GM19023 (cell line): ENCODE measurements at regions not wholly inside any gene's neighbourhood (a gene's known extent, or its start where the extent isn't known, plus 50 kb on each side); places are given as distances from the start of the nearest gene placed in this dataset.

Experiments used
- ATAC-seq: cut with Tn5 transposase; IDR thresholded peaks from one replicate; pipeline ENCODE4 v1.9.1; 2021; ENCODE audit warnings: mild to moderate bottlenecking, moderate library complexity; ENCODE audit not compliant: unreplicated experiment

DNA sequence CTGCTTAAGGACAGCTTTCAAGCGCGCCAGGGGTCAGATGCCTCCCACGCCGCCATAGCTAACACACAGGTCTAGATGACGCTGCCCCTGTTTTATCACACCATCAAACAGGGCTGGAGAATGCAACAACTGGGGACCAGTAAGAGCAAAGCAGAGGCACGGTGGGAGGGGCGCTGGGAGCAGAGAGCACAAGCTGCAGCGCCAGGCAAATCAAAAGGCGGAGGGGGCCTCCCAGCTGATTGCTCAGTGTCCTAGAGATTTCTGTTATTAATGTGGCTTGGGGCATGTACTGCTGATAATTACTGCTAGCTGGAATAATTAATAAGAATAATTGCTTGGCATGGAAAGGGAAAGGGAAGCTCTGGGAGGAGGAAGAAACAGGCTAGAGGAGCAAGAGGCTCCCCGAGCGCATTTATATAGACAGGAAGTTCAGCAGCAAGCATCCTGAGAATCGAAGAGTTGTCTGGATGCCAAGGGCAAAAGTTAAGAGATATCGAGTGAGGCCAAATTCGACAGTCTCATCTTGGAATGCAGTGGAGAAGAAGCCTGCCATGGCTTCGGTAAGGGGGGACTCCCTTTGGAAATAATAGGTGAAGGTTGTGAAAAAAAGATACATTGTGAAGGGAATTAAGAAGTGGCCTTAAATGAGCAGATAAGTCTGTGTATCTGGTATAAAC is 104.5 kb upstream of the ZNF521 start:
- no peak for ATAC-seq

DNA sequence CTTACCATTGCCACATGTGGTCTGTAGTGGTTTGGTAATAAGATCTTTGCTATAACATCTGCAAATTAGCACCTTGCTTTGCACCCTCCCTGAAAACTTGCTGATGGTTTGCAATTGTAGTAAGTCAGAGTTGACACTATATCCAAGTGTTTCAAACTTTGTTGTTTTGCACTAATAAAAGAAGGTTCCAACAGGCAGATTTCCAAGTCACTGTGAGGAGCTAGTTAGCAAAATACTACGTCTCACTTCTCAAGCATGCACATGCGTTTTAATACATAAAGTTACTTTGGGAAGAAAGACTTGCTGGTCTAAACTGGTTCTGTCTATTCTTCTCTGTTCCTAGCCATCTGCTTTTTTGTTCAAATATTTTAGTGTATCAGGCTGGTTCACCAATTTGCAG is 103.7 kb upstream of the ZNF521 start:
- ATAC-seq = no peak

DNA sequence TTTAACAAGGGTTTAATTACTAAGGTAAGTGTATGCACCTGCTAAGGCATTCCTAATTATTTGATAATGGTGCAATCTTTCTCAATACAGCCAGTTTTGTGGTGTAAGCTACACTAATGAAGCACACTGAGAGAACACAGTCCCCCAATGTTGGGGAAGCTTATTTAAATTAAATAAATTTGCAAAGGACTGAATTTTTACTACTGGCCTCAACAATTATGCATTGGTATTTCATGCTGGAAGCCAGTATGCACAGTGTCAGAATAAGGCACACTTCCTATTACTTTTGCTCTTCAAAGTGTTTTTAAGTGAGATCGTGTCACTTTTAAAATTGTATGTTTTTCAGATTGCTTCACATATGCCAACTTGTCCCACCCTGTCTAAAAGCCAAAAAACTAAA is 103.2 kb upstream of the ZNF521 start:
- ATAC-seq = no peak

DNA sequence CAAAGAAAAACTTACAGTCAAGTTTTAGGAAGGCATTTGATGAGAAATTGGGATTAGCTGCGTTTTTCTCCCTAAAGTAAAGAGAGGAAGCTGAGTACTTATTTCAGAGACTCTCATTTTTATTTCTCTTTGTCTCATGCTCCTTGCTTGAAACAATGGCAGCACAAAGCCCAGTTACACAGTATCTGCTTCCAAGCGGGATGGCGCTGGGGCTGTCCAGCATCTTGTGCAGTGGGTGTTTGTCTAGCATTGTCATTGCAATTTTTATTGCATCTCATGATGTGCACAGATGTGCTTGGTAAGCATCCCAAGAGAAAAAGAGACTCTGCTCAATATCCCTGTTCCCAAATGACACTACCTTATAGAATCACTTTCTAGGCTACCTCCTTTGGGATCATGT is 102.8 kb upstream of the ZNF521 start:
- no peak for ATAC-seq

DNA sequence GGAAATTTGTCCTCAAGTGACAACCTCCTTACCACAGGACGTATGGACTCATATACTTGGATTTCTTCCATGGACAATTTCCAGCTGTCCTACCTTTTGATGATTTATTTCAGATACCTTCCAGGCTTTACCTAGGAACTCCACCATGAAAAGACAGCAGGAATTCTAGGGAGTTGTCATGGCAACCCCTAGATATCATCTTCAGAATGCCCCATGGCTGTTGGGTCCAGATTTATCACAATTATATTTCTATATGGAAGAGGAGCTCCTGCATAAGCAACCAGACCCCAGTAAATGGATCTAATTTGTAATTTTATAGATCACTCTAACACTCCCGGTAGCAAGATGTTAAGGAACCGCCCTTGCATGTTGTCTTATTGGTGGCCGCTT is 102.3 kb upstream of the ZNF521 start:
- ATAC-seq = no peak

DNA sequence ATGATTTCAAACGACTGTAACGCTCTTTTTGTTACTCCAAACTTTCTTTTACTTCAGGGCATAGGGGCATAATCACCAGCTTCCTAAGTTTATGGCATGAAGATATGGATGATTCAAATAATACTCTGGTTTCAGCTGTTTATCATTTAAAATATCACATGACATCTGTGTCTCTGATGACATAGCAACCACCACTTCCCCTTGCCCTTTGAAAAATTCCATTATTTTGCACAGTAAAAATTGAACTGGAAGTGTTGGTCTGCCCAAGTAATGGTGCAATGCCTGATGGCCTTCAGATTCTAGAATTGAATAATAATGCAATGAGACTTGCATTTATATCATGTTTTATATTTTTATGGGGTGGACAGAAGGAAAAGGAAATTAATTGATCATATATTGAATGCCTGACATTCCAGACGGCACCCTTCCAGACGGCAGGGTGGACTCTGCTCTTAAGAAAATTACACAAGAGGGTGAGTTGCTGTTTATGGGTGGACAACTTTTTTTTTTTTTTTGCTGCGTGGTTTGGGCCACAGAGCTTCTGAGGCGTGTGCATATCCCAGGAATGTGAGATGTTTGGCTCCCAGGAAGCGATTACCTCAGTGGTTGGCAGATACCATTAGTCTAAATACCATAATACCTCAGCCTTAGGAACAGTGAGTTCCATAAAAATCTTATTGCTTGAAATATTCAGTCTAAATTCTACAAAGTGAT is 101.7 kb upstream of the ZNF521 start:
- ATAC-seq = no peak

DNA sequence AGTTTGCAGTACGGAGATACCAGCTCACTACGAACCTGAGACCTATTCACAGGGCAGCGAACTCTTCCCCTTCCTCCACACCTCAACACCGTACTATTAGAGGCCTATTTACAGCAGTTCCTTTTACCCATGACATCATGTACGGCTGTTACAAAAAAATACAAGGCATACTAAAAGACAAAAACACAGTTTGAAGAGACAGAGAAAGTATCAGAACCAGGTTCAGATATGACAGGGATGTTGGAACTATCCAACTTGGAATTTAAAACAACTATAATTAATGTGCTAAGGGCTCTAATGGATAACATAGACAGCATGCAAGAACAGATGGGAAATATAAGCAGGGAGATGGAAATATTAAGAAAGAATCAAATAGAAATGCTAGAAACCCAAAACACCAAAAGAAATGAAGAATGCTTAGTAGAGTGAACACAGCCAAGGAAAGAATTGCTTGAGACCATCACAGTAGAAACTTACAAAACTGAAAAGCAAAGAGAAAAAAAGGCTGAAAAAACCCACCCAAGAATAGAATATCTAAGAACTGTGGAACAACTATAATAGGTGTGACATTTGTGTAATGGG is 99.2 kb upstream of the ZNF521 start:
- ATAC-seq = no peak

DNA sequence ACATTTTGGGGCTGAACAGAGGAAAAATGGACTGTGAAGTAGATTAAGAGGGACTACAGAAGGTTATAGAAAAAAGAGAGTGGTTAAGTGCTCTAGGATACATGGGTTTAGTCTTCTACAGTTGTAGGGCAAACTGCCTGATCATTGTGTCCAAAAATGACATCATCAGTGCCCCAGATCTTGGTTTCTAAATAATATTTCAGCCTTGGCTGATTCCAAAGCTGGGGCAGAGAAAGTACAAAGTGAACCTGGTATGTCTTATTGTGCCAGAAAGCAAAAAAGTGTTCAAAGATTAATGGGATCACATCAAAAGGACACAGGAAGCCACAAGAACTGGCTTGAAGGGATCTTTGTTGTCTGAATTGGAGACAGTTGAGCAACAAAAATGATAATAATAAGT is 97.1 kb upstream of the ZNF521 start:
- ATAC-seq = no peak

DNA sequence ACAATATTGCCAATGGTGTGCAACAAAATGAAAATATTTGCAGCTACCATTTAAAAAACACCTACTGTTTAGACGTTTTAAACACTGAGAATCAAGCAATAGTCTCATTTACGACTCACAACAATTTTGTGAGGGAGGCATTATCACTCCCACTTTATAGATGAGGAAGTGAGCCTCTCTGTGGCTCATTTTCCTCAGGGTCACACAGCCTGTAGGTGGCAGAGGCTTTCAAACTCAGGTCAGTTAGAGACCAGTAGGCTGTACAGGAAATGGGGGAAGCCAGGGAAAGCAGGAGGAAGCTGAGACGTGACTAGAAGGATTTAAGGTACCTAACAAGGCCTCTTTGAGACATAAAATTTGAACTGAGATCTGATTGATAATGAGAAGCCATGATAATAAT is 95.0 kb upstream of the ZNF521 start:
- ATAC-seq = no peak

DNA sequence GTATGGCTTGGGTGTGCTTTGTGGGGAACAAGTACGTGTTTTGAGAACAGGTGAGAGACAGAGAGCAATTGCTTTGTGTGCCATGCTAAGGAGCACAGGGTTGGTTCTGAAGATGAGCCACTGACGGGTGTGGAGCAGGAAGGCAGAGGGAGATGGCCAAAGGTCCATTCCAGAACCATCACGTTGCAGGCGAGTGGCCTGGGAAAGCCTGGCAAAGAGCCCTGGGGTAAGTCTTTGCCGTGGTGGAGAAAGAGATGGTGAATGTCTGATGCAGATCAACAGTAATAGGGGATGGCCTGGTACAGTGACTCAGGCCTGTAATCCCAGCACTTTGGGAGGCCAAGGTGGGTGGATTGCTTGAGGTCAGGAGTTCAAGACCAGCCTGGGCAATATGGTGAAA is 93.5 kb upstream of the ZNF521 start:
- ATAC-seq = no peak

DNA sequence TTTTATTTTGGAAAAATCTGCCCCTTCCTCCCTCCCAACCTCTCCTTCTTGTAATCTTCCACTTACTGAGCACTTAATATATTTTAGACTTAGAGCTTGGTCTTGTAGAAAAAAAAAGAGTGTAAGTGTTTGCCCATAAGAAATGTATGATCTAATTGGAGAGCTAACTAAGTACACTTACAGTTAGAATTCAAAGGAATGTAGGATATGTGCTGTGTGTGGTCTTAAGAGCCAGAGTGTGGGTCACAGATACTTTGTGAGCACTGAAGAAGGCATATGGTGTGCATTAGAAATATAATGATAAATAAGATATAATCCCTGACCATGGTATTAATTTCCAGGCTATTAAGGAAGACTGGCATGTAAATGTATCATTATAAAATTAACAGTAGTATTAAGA is 91.8 kb upstream of the ZNF521 start:
- ATAC-seq = no peak

DNA sequence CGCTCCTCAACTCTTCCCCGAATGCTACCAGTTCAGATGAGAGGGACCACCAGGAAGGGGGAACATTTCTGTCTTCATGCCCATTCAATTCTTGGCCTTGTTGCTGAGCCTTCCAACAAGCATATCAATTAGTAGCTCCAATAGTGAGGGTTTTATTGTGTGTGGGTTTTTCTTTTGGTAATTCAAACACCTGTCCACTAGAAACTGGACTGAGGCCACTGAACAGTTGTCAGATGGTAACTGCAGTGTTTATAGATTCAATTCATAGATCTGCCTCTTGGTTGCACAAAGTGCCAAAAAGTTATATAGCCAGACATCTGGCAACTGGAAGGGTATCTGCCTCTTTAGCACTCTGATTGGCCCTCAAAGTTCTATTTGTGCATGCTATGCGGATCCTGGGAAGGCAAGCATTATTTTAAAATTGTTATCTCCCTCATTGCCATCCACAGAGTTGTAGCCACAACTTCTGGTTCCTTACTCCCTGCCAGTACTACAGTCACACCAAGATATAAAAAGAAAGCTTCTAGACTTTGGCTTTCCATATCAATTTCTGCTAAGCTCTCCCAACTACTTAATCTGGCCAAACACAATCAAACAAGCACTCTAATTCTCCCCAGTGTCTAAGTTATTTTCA is 83.3 kb upstream of the ZNF521 start:
- no peak for ATAC-seq

DNA sequence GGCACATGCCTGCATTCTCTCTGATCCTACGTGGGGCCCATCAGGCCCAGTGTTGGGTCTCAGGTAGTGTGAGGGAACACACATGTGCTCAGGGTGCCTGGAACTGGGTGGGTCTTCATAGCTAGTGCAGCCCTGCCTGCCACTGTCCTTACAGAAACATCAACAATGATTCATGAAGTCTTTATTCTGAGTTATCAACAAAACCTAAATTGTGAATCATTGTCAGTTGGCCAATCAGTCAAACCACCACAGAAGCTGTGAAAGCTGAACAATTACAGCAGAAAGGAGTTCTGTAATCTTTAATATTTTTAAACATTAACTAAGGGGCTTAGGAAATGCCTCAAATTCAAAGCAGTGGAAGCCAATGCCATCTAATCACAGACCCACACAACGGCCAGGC is 82.8 kb upstream of the ZNF521 start:
- no peak for ATAC-seq

DNA sequence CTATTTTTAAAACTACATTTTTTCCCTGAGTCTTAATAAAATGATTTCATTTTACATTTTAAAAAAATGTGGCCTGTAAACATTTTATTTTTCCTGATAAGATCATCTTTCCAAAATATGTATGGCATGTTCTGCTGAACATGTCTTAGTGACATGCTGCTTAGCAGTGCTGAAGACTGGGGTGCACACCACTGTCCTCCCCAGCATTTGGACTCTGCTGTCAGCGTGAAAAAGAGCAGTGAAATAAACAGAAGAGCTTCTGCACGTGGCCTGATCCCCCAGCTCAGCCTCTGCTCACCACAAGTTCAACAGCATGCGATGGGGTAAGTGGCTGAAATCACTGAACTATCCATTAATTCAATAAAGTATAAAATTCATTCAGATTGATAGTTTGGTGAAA is 81.6 kb upstream of the ZNF521 start:
- no peak for ATAC-seq

DNA sequence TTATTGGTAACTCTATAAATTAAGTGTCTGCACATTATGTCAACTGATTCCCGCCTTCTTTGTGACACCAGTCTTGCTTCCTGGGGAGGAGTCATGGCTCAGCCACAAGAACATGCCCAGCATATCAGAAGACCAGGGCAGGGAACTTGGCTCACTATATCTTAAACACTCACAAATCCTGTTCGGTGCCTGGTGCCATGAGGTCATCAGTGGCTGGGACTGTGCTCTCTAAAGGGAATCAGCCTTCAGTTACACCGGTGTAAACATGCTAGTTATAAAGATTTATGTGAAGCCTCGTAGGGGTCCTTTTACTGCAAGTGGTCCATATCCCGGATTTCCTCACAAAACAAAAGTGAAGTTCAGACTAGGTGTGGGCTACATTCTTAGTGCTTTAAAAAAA is 73.1 kb upstream of the ZNF521 start:
- no peak for ATAC-seq

DNA sequence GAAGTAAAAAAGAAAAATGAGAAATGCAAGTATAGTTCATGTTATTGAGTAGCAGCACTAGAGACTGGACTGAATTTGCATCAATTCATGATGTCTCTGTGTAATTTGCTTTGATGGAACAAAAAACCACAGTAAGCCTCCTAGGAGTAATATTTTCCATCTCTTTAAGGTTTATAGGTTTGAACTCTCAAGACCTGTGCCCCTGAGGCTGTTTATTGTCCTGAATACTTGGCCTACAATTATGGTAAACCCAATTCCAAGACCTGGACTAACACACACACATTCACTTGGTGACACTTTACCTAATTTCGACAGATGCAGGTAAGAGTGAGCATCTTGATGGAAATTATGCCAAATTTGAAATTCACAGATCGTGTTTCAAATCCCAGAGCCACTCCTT is 71.8 kb upstream of the ZNF521 start:
- no peak for ATAC-seq

DNA sequence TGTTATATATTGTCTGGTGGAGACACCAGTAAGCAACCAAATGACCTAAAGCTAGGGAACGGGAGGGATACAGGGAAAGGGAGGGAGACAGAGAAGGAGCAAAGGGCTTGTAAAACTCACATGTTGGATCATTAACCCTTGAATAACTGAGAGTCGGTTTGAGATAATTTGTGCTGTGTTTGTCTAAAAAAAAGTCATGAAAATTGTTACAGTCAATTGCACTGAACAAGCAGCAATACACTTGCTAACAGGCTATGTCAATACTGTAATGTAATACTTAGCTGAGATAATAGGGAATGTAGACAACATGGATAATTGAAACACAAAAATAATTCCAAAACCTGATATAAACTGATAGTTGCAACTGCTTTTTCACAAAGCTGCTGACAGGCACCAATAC is 71.3 kb upstream of the ZNF521 start:
- no peak for ATAC-seq

DNA sequence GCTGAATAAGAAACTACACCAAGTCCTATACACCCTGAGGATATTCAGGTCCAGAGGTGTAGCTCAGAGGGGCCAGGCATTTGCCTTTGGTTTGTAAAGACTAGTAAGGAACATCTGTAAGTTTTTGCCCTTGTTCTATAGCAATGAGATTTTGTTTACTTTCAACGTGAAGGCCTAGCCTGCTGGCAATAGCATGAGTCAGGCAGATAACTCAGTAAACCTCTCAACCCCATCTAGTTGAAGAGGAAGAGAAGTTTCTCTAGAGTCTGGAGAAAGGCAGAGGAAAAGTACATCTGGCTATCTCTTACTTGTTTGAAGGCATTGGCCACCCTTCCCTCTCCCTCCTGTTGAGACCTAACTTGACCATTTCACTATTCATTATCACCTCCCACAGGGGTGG is 70.3 kb upstream of the ZNF521 start:
- ATAC-seq = no peak

DNA sequence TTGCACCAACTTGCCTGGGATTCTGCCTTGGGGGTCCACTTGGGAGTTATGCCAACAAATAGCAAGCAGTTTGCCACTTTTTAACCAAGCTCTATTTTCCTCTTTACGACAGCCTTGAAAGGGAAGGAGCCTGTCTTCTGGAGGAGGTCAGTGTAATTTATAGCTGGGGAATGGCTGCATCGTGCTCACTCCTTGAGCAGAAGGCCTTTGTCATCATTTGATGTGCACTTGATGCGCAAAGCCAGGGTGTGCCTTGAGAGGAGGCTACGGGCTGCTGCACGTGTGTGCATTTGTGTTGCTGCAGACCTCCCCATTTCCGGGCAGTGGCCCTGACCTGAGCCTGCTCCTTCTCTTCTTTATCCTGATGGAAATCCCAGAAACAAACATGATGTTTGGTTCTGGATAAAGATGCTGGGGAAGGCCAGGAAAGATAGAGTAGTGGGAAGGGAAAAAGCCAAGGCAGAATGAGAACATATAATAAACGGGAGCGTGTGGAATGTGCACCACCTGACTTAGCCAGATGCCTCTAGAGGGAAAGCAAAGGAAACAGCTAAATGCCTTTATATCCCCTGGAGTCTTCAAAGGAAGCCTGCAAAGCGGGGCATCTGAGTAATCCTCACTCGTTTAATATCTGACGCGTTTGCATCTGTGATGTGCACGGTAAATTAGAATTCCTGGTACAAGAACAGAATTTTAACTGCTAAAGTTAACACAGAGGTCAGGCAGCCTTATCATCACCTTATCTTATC is 68.3 kb upstream of the ZNF521 start:
- no peak for ATAC-seq

DNA sequence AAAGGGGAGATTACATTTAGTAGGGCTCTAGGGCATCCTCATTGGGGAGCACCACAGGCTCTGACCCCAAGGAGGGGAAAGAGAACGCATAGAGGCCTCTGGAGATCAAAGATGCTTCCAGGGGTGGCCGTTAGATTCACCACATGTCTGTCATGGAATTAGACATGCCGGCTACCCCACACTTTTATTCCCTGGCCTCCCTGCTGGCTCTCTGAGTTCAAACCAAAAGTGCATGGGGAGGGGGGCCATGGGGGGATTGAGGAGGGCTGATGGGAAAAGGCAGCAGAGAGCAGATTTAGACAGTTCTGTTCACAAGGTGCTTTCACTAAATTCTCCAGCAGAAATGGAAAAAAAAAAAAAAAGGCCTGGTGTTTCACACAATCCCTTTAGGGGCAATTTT is 64.4 kb upstream of the ZNF521 start:
- no peak for ATAC-seq

DNA sequence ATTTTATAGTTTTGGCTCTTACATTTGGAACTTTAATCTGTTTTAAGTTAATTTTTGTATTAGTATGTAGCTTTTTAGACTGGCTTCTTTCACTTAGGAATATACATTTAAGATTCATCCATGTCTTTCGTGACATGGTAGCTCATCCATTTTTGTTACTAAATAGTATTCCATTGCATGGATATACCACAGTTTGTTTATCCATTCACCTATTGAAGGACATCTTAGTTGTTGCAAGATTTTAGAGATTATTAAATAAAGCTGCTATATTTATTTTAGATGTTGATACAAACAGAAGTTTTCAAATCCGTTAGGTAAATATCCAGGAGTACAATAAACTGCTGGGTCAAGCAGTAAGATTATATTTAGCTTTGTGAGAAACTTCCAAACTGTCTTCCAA is 58.0 kb upstream of the ZNF521 start:
- no peak for ATAC-seq
